ENCODE measurements at regions not wholly inside any gene's neighbourhood (a gene's known extent, or its start where the extent isn't known, plus 50 kb on each side); places are given as distances from the start of the nearest gene placed in this dataset.

DNA sequence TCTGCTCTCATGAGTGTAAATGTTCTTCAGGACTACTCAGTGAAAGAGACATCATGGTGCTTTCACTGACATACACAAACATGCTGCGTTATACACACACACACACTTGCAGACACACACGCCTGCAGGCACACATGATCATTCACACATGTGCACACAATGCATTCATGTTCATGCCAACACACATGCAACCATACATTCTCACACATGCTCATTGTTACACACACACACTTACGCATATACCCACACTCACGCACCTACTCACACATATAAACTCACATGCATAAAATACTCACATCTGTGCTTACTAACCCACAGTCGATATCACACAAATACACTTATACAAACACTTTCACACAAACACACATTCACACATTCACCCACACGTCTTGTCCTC is 241.6 kb downstream of the LMX1A start:
- TF ChIP-seq FUS (optimal IDR thresholded peaks at IDR 0.05; ENCODE audit: low read depth, low read length) = no peak
- TF ChIP-seq, protein P1, sequence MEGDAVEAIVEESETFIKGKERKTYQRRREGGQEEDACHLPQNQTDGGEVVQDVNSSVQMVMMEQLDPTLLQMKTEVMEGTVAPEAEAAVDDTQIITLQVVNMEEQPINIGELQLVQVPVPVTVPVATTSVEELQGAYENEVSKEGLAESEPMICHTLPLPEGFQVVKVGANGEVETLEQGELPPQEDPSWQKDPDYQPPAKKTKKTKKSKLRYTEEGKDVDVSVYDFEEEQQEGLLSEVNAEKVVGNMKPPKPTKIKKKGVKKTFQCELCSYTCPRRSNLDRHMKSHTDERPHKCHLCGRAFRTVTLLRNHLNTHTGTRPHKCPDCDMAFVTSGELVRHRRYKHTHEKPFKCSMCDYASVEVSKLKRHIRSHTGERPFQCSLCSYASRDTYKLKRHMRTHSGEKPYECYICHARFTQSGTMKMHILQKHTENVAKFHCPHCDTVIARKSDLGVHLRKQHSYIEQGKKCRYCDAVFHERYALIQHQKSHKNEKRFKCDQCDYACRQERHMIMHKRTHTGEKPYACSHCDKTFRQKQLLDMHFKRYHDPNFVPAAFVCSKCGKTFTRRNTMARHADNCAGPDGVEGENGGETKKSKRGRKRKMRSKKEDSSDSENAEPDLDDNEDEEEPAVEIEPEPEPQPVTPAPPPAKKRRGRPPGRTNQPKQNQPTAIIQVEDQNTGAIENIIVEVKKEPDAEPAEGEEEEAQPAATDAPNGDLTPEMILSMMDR (IDR thresholded peaks at IDR 0.05 in 2 of 3, conservative IDR thresholded peaks at IDR 0.05 in 1 of 3; ENCODE audit: insufficient read depth in 2 of 3, low read depth in 1 of 3, low read length in 3 of 3) = no peak
- TF ChIP-seq EGR1 (conservative IDR thresholded peaks at IDR 0.05) = no peak
- TF ChIP-seq FOXM1 (IDR thresholded peaks at IDR 0.05; ENCODE audit: low read depth) = no peak
- no peak for TF ChIP-seq FOXM1 (CRISPR knock-in tag; IDR thresholded peaks at IDR 0.05; ENCODE audit: low read depth)
- no peak for TF ChIP-seq EHMT2 (IDR thresholded peaks at IDR 0.05)
- no peak for TF ChIP-seq NR2C2 (CRISPR knock-in tag; IDR thresholded peaks at IDR 0.05)
- TF ChIP-seq NR2C2 (tag; IDR thresholded peaks at IDR 0.05) = no peak
- TF ChIP-seq JUN (IDR thresholded peaks at IDR 0.05; ENCODE audit: borderline replicate concordance, low read depth, low read length) = no peak
- no peak for TF ChIP-seq JUN (CRISPR knock-in tag; IDR thresholded peaks at IDR 0.05; ENCODE audit: borderline replicate concordance)
- TF ChIP-seq GATAD2B (IDR thresholded peaks at IDR 0.05; ENCODE audit: borderline replicate concordance) = no peak
- TF ChIP-seq ZFX (CRISPR knock-in tag; IDR thresholded peaks at IDR 0.05) = no peak
- TF ChIP-seq, protein P2, sequence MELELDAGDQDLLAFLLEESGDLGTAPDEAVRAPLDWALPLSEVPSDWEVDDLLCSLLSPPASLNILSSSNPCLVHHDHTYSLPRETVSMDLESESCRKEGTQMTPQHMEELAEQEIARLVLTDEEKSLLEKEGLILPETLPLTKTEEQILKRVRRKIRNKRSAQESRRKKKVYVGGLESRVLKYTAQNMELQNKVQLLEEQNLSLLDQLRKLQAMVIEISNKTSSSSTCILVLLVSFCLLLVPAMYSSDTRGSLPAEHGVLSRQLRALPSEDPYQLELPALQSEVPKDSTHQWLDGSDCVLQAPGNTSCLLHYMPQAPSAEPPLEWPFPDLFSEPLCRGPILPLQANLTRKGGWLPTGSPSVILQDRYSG (tag; conservative IDR thresholded peaks at IDR 0.05; ENCODE audit: low read depth) = no peak
- TF ChIP-seq POLR2AphosphoS2 (IDR thresholded peaks at IDR 0.05; ENCODE audit: low read length) = no peak
- TF ChIP-seq, protein P3, sequence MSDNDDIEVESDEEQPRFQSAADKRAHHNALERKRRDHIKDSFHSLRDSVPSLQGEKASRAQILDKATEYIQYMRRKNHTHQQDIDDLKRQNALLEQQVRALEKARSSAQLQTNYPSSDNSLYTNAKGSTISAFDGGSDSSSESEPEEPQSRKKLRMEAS (CRISPR knock-in tag; IDR thresholded peaks at IDR 0.05) = no peak
- no peak for TF ChIP-seq YY1 (IDR thresholded peaks at IDR 0.05; ENCODE audit: borderline replicate concordance in 1 of 3, control insufficient read depth in 1 of 3, extremely low read depth in 1 of 3, insufficient read depth in 3 of 3, insufficient read length in 1 of 3, insufficient replicate concordance in 2 of 3, low read depth in 1 of 3, low read length in 2 of 3)
- no peak for TF ChIP-seq ZNF3 (CRISPR knock-in tag; IDR thresholded peaks at IDR 0.05)
